SK-N-SH (cell line): ENCODE measurements at regions not wholly inside any gene's neighbourhood (a gene's known extent, or its start where the extent isn't known, plus 50 kb on each side); places are given as distances from the start of the nearest gene placed in this dataset.

Source experiments
- CTCF ChIA-PET: fragments of 300-600, 350-600 bp; formaldehyde crosslinking; extraction: SDS; loops from one replicate; lab custom pipeline; 2021; lab: Yijun Ruan, JAX
- POLR2A ChIA-PET: fragments of 350-600 bp; sonication (Branson Sonifier 250); formaldehyde crosslinking; extraction: SDS; loops from one replicate; lab custom pipeline; 2020; ENCODE audit warnings: antibody characterized with exemption, inconsistent platforms; lab: Yijun Ruan, JAX
- DNase-seq: peaks from one replicate; pipeline ENCODE4 v3.0.0; 2012
- H2AFZ ChIP-seq: fragments of 200-600 bp; sonication (generic); 2 replicates; pipeline ENCODE4 v1.8.1; 2016; ENCODE audit warnings: antibody characterized with exemption, mild to moderate bottlenecking, low read depth
- H3F3A ChIP-seq: fragments of 200-600 bp; sonication (generic); replicated peaks from 2 replicates; pipeline ENCODE3; 2016; ENCODE audit warnings: antibody characterized with exemption, mild to moderate bottlenecking; ENCODE audit not compliant: insufficient read depth
- H3K27ac ChIP-seq, 2 experiments: fragments of 200-500 bp in 1 of 2; fragments of 200-600 bp in 1 of 2; sonication (Bioruptor generic) in 1 of 2; sonication (generic), shearing (Covaris generic) in 1 of 2; 2 replicates each; pipeline versions ENCODE4 v1.5.1 to v1.6.1; 2014 to 2016; ENCODE audit warnings: low read depth in 2 of 2, inconsistent platforms in 1 of 2, low read length in 1 of 2, mild to moderate bottlenecking in 1 of 2, mixed read lengths in 1 of 2
- H3K27me3 ChIP-seq: fragments of 200-600 bp; sonication (generic), shearing (Covaris generic); 2 replicates; pipeline ENCODE4 v1.6.1; 2016; ENCODE audit warnings: mixed run types; ENCODE audit not compliant: insufficient read depth
- H3K36me3 ChIP-seq, 2 experiments: fragments of 200-500 bp in 1 of 2; fragments of 200-600 bp in 1 of 2; sonication (Bioruptor generic) in 1 of 2; sonication (generic) in 1 of 2; replicated peaks in 1 of 2; 2 replicates each; pipeline versions ENCODE3 to v1.5.1; 2014 to 2016; ENCODE audit warnings: low read length in 1 of 2, mild to moderate bottlenecking in 1 of 2; ENCODE audit not compliant: insufficient read depth in 2 of 2, control insufficient read depth in 1 of 2
- H3K4me1 ChIP-seq, 2 experiments: fragments of 200-500 bp in 1 of 2; fragments of 200-600 bp in 1 of 2; sonication (Bioruptor generic) in 1 of 2; sonication (generic), shearing (Covaris generic) in 1 of 2; 2 replicates each; pipeline versions ENCODE4 v1.5.1 to v1.6.1; 2014 to 2016; ENCODE audit warnings: low read depth in 1 of 2, low read length in 1 of 2, mixed run types in 1 of 2; ENCODE audit not compliant: insufficient read depth in 2 of 2, control insufficient read depth in 1 of 2
- H3K4me2 ChIP-seq: fragments of 200-600 bp; sonication (generic), shearing (Covaris generic); 2 replicates; pipeline ENCODE4 v1.6.1; 2017; ENCODE audit warnings: mixed run types
- H3K4me3 ChIP-seq, 2 experiments: fragments of 200-500 bp in 1 of 2; fragments of 200-600 bp in 1 of 2; sonication (Bioruptor generic) in 1 of 2; sonication (generic), shearing (Covaris generic) in 1 of 2; 2 replicates each; pipeline versions ENCODE4 v1.5.1 to v1.8.1; 2014 to 2016; ENCODE audit warnings: low read depth in 2 of 2, inconsistent platforms in 1 of 2, low read length in 1 of 2, mild to moderate bottlenecking in 1 of 2, mixed read lengths in 1 of 2, moderate library complexity in 1 of 2
- H3K79me2 ChIP-seq: fragments of 200-600 bp; sonication (generic); 2 replicates; pipeline ENCODE4 v1.8.1; 2017; ENCODE audit warnings: mild to moderate bottlenecking; ENCODE audit not compliant: insufficient read depth
- H3K9ac ChIP-seq: fragments of 200-600 bp; sonication (generic); 2 replicates; pipeline ENCODE4 v1.6.1; 2017; ENCODE audit warnings: mixed run types
- H3K9me2 ChIP-seq: fragments of 200-600 bp; sonication (generic); 2 replicates; pipeline ENCODE4 v1.6.1; 2017; ENCODE audit warnings: mixed run types
- H3K9me3 ChIP-seq: fragments of 200-600 bp; sonication (generic); 2 replicates; pipeline ENCODE4 v1.6.1; 2017; ENCODE audit warnings: mixed run types, mild to moderate bottlenecking, moderate library complexity
- H4K20me1 ChIP-seq: fragments of 200-600 bp; sonication (generic); 2 replicates; pipeline ENCODE4 v1.6.1; 2017; ENCODE audit warnings: mild to moderate bottlenecking, mixed run types; ENCODE audit not compliant: insufficient read depth
- CHD2 ChIP-seq: fragments of 150-350 bp; IDR thresholded peaks from 2 replicates; pipeline ENCODE4 v1.6.1; 2018; ENCODE audit warnings: low read length; ENCODE audit not compliant: partially characterized antibody
- ELF1 ChIP-seq: IDR thresholded peaks from 2 replicates; pipeline ENCODE4 v1.4.0; 2012
- EZH2phosphoT487 ChIP-seq: fragments of 200-600 bp; sonication (generic); IDR thresholded peaks from 2 replicates; pipeline ENCODE4 v1.6.1; 2017; ENCODE audit warnings: low read depth, mixed run types, mild to moderate bottlenecking, antibody characterized with exemption, moderate library complexity, borderline replicate concordance
- FOSL2 ChIP-seq: IDR thresholded peaks from 2 replicates; pipeline ENCODE4 v1.4.0; 2012; ENCODE audit warnings: low read depth, mild to moderate bottlenecking, moderate library complexity, borderline replicate concordance
- FOXJ3 ChIP-seq: sonication (generic); formaldehyde crosslinking; IDR thresholded peaks from 2 replicates; pipeline ENCODE4 v1.5.1; 2020; ENCODE audit warnings: mild to moderate bottlenecking, missing genetic modification reagents
- GABPA ChIP-seq: IDR thresholded peaks from 2 replicates; pipeline ENCODE4 v1.4.0; 2012; ENCODE audit warnings: low read depth, mild to moderate bottlenecking
- GATA2 ChIP-seq: sonication (generic); formaldehyde crosslinking; IDR thresholded peaks from 2 replicates; pipeline ENCODE4 v1.5.0; 2020; ENCODE audit warnings: mild to moderate bottlenecking, missing genetic modification reagents
- IRF3 ChIP-seq: fragments of 150-350 bp; IDR thresholded peaks from 2 replicates; pipeline ENCODE4 v1.6.1; 2016; ENCODE audit warnings: mild to moderate bottlenecking, low read depth, low read length
- MEF2A ChIP-seq: IDR thresholded peaks from 2 replicates; pipeline ENCODE4 v1.4.0; 2012; ENCODE audit warnings: low read depth, borderline replicate concordance
- MXI1 ChIP-seq: IDR thresholded peaks from 2 replicates; pipeline ENCODE4 v1.6.1; 2012; ENCODE audit warnings: mild to moderate bottlenecking, low read depth, low read length, improper control_type of control experiment
- NFIC ChIP-seq: IDR thresholded peaks from 2 replicates; pipeline ENCODE4 v1.4.0; 2012; ENCODE audit warnings: borderline replicate concordance
- NRF1 ChIP-seq: IDR thresholded peaks from 2 replicates; pipeline ENCODE4 v1.6.1; 2012; ENCODE audit warnings: low read depth, mild to moderate bottlenecking, low read length
- POLR2AphosphoS5 ChIP-seq: IDR thresholded peaks from 2 replicates; pipeline ENCODE4 v1.6.1; 2012; ENCODE audit warnings: low read depth, low read length
- RFX5 ChIP-seq: IDR thresholded peaks from 2 replicates; pipeline ENCODE4 v1.6.1; 2012; ENCODE audit warnings: mild to moderate bottlenecking, improper control_type of control experiment, low read length
- TEAD4 ChIP-seq: IDR thresholded peaks from 2 replicates; pipeline ENCODE4 v1.4.0; 2012; ENCODE audit warnings: mild to moderate bottlenecking, borderline replicate concordance; ENCODE audit not compliant: insufficient read depth
- ZBTB33 ChIP-seq: IDR thresholded peaks from 2 replicates; pipeline ENCODE4 v1.4.0; 2012; ENCODE audit warnings: low read depth, borderline replicate concordance
- WGBS: methylation state at CpG from one replicate; pipeline ENCODE4 v1.1.6; 2017; ENCODE audit warnings: low lambda C conversion rate; 5-methylcytosine and 5-hydroxymethylcytosine counted together
- TF ChIP-seq, protein P1 (sequence below): IDR thresholded peaks from 2 replicates; pipeline ENCODE4; 2012
- TF ChIP-seq, protein P2 (sequence below): IDR thresholded peaks from 2 replicates; pipeline ENCODE4 v1.4.0; 2012; ENCODE audit warnings: low read depth
- TF ChIP-seq, protein P3 (sequence below): fragments of 150-350 bp; IDR thresholded peaks from 2 replicates; pipeline ENCODE4 v1.6.1; 2017; ENCODE audit warnings: antibody characterized with exemption, low read length, low read depth, borderline replicate concordance

- H2AFZ ChIP-seq: no peak overlapping the region
- H3K36me3 ChIP-seq: no peaks in the 10 kb centered on the region
- no peak for TF ChIP-seq EZH2phosphoT487
- TF ChIP-seq, protein P1, sequence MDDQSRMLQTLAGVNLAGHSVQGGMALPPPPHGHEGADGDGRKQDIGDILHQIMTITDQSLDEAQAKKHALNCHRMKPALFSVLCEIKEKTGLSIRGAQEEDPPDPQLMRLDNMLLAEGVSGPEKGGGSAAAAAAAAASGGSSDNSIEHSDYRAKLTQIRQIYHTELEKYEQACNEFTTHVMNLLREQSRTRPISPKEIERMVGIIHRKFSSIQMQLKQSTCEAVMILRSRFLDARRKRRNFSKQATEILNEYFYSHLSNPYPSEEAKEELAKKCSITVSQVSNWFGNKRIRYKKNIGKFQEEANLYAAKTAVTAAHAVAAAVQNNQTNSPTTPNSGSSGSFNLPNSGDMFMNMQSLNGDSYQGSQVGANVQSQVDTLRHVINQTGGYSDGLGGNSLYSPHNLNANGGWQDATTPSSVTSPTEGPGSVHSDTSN: no peak
- TF ChIP-seq, protein P2, sequence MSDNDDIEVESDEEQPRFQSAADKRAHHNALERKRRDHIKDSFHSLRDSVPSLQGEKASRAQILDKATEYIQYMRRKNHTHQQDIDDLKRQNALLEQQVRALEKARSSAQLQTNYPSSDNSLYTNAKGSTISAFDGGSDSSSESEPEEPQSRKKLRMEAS: no peak
- TF ChIP-seq, protein P3, sequence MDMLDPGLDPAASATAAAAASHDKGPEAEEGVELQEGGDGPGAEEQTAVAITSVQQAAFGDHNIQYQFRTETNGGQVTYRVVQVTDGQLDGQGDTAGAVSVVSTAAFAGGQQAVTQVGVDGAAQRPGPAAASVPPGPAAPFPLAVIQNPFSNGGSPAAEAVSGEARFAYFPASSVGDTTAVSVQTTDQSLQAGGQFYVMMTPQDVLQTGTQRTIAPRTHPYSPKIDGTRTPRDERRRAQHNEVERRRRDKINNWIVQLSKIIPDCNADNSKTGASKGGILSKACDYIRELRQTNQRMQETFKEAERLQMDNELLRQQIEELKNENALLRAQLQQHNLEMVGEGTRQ: no peak
- TF ChIP-seq MXI1: no peak
- TF ChIP-seq TEAD4: no peak
- TF ChIP-seq FOXJ3 (CRISPR knock-in tag): no peak
- no peak for TF ChIP-seq NFIC
- no peak for TF ChIP-seq IRF3
- H3K4me2 ChIP-seq: no peak overlapping the region
- H3K27ac ChIP-seq: no peak overlapping the region
- H4K20me1 ChIP-seq: no peaks in the 10 kb centered on the region
- no peaks in the 10 kb centered on the region for H3F3A ChIP-seq
- no peak overlapping the region for H3K9ac ChIP-seq
- peaks cover 0 to 2% of the 10 kb centered on the region in 2 experiments; a peak in 1 of 4 replicates for H3K4me1 ChIP-seq
- no peaks in the 10 kb centered on the region for H3K9me2 ChIP-seq
- no peak for DNase-seq
- H3K9me3 ChIP-seq: no peaks in the 10 kb centered on the region
- 78% methylated on average over 3 of the region's 3 CpGs for WGBS
- POLR2A ChIA-PET: no interaction called here
- H3K79me2 ChIP-seq: no peaks in the 10 kb centered on the region
- no peak overlapping the region for H3K4me3 ChIP-seq
- no peaks in the 10 kb centered on the region for H3K27me3 ChIP-seq
- CTCF ChIA-PET: no interaction called here
Measured at GRCh38 chr2:143885461-143885860, 634.5 kb downstream of the ZEB2 start.

- Histone ChIP-seq H3K79me2 (no peaks in the 10 kb centered on the region), H3K9me2 (no peaks in the 10 kb centered on the region), H3K4me3 (no peak overlapping the region), H3K36me3 (no peaks in the 10 kb centered on the region), H4K20me1 (no peaks in the 10 kb centered on the region), H3K9ac (no peak overlapping the region), H3K4me2 (no peak overlapping the region), H3K27me3 (no peaks in the 10 kb centered on the region), H3F3A (no peaks in the 10 kb centered on the region), H3K9me3 (no peaks in the 10 kb centered on the region), H2AFZ (no peak overlapping the region), H3K4me1 (peaks cover 0 to 3% of the 10 kb centered on the region in 2 experiments; a peak in 2 of 4 replicates), H3K27ac (no peak overlapping the region)
- POLR2A ChIA-PET: no interaction called here
- CTCF ChIA-PET: interaction anchor here (1.0 kb wide), 1 partner anchor 369 kb away, joined by 3 read pairs; no protein-coding TSS in a partner anchor
- DNase-seq: no peak
- no peak for TF ChIP-seq ELF1
- TF ChIP-seq MEF2A: no peak
- no peak for TF ChIP-seq ZBTB33
- no peak for TF ChIP-seq FOSL2
- TF ChIP-seq POLR2AphosphoS5: no peak
- TF ChIP-seq TEAD4: no peak
- TF ChIP-seq, protein P2: no peak
- no peak for TF ChIP-seq CHD2
- no peak for TF ChIP-seq EZH2phosphoT487
- TF ChIP-seq, protein P1: no peak
- no peak for TF ChIP-seq GABPA
- no peak for TF ChIP-seq NFIC
- TF ChIP-seq NRF1: no peak
- TF ChIP-seq RFX5: no peak
- no peak for TF ChIP-seq GATA2 (CRISPR knock-in tag)
- TF ChIP-seq, all 33 proteins: peak for 0
- 83% methylated on average over 2 of the region's 2 CpGs for WGBS
Measured at GRCh38 chr2:143881246-143881645, 638.7 kb downstream of the ZEB2 start.
